ENCODE measurements at regions not wholly inside any gene's neighbourhood (a gene's known extent, or its start where the extent isn't known, plus 50 kb on each side); places are given as distances from the start of the nearest gene placed in this dataset.

GRCh38 chr22:27217154-27217553, 559.8 kb downstream of the MIAT start:
- no peaks in the 10 kb centered on the region for H3K9me3 ChIP-seq (replicated peaks; ENCODE audit: control insufficient read depth, low read depth, low read length)
- no peak overlapping the region for H3K4me3 ChIP-seq (ENCODE audit: low read length)
- WGBS (ENCODE audit: insufficient coverage): 84% methylated on average over 2 of the region's 3 CpGs
- no peaks in the 10 kb centered on the region for H3K36me3 ChIP-seq (ENCODE audit: control insufficient read depth, insufficient read depth, low read length)
- peaks cover 6% of the 10 kb centered on the region for H3K27me3 ChIP-seq (ENCODE audit: control insufficient read depth, insufficient read depth, low read length)
- peaks cover 34% of the 10 kb centered on the region for H3K4me1 ChIP-seq (ENCODE audit: control insufficient read depth, insufficient read depth, low read length)
- DNase-seq: no peak
- no peak overlapping the region for H3K27ac ChIP-seq (ENCODE audit: low read length)

GRCh38 chr22:27218012-27218920, 560.9 kb downstream of the MIAT start:
- 38% methylated on average over 10 of the region's 16 CpGs for WGBS (ENCODE audit: insufficient coverage)
- Histone ChIP-seq H3K9me3 (replicated peaks; ENCODE audit: control insufficient read depth, low read depth, low read length) (peaks cover 4% of the 10 kb centered on the region), H3K36me3 (ENCODE audit: control insufficient read depth, insufficient read depth, low read length) (no peaks in the 10 kb centered on the region), H3K4me1 (ENCODE audit: control insufficient read depth, insufficient read depth, low read length) (peaks cover 27% of the 10 kb centered on the region), H3K27ac (ENCODE audit: low read length) (peak overlapping the region; percentile 72), H3K27me3 (ENCODE audit: control insufficient read depth, insufficient read depth, low read length) (peaks cover 7% of the 10 kb centered on the region), H3K4me3 (ENCODE audit: low read length) (no peak overlapping the region)
- DNase-seq: peak; percentile 94

- 100% methylated on average over 1 of the region's 2 CpGs for WGBS (ENCODE audit: insufficient coverage)
- Histone ChIP-seq H3K27me3 (ENCODE audit: control insufficient read depth, insufficient read depth, low read length) (peaks cover 9% of the 10 kb centered on the region), H3K36me3 (ENCODE audit: control insufficient read depth, insufficient read depth, low read length) (no peaks in the 10 kb centered on the region), H3K4me3 (ENCODE audit: low read length) (no peak overlapping the region), H3K9me3 (replicated peaks; ENCODE audit: control insufficient read depth, low read depth, low read length) (peaks cover 7% of the 10 kb centered on the region), H3K4me1 (ENCODE audit: control insufficient read depth, insufficient read depth, low read length) (peaks cover 23% of the 10 kb centered on the region), H3K27ac (ENCODE audit: low read length) (peak overlapping the region; percentile 47)
- DNase-seq: peak; percentile 45
These were observed 561.6 kb downstream of the MIAT start for GRCh38 chr22:27219036-27219435.

- WGBS (ENCODE audit: insufficient coverage): 67% methylated on average over 1 of the region's 5 CpGs
- H3K27ac ChIP-seq (ENCODE audit: low read length): no peak overlapping the region
These were observed 563.0 kb downstream of the MIAT start for GRCh38 chr22:27220339-27220738.

GRCh38 chr22:27222178-27222577, 564.8 kb downstream of the MIAT start:
- no peak for DNase-seq
- Histone ChIP-seq H3K27me3 (ENCODE audit: control insufficient read depth, insufficient read depth, low read length) (peaks cover 8% of the 10 kb centered on the region), H3K4me3 (ENCODE audit: low read length) (no peak overlapping the region), H3K27ac (ENCODE audit: low read length) (no peak overlapping the region), H3K9me3 (replicated peaks; ENCODE audit: control insufficient read depth, low read depth, low read length) (peaks cover 7% of the 10 kb centered on the region), H3K4me1 (ENCODE audit: control insufficient read depth, insufficient read depth, low read length) (peaks cover 24% of the 10 kb centered on the region), H3K36me3 (ENCODE audit: control insufficient read depth, insufficient read depth, low read length) (no peaks in the 10 kb centered on the region)

More at GRCh38 chr22:27220339-27220738, 563.0 kb downstream of the MIAT start:
- Histone ChIP-seq H3K27me3 (ENCODE audit: control insufficient read depth, insufficient read depth, low read length) (peaks cover 9% of the 10 kb centered on the region), H3K36me3 (ENCODE audit: control insufficient read depth, insufficient read depth, low read length) (no peaks in the 10 kb centered on the region), H3K4me1 (ENCODE audit: control insufficient read depth, insufficient read depth, low read length) (peaks cover 24% of the 10 kb centered on the region), H3K4me3 (ENCODE audit: low read length) (no peak overlapping the region), H3K9me3 (replicated peaks; ENCODE audit: control insufficient read depth, low read depth, low read length) (peaks cover 7% of the 10 kb centered on the region)
- DNase-seq: peak; percentile 56

- peaks cover 19% of the 10 kb centered on the region for H3K4me1 ChIP-seq (ENCODE audit: control insufficient read depth, insufficient read depth, low read length)
- WGBS (ENCODE audit: insufficient coverage): 40% methylated on average over 1 of the region's 3 CpGs
- H3K27ac ChIP-seq (ENCODE audit: low read length): peak overlapping the region; percentile 55
- peaks cover 6% of the 10 kb centered on the region for H3K27me3 ChIP-seq (ENCODE audit: control insufficient read depth, insufficient read depth, low read length)
- no peaks in the 10 kb centered on the region for H3K36me3 ChIP-seq (ENCODE audit: control insufficient read depth, insufficient read depth, low read length)
- no peak for DNase-seq
- H3K9me3 ChIP-seq (replicated peaks; ENCODE audit: control insufficient read depth, low read depth, low read length): peaks cover 7% of the 10 kb centered on the region
- H3K4me3 ChIP-seq (ENCODE audit: low read length): no peak overlapping the region
These were observed 566.2 kb downstream of the MIAT start for GRCh38 chr22:27223317-27224177.

GRCh38 chr22:27224485-27225374, 567.3 kb downstream of the MIAT start:
- Histone ChIP-seq H3K4me1 (ENCODE audit: control insufficient read depth, insufficient read depth, low read length) (peaks cover 12% of the 10 kb centered on the region), H3K27me3 (ENCODE audit: control insufficient read depth, insufficient read depth, low read length) (peaks cover 3% of the 10 kb centered on the region), H3K27ac (ENCODE audit: low read length) (peak overlapping the region; percentile 38), H3K36me3 (ENCODE audit: control insufficient read depth, insufficient read depth, low read length) (no peaks in the 10 kb centered on the region), H3K4me3 (ENCODE audit: low read length) (no peak overlapping the region), H3K9me3 (replicated peaks; ENCODE audit: control insufficient read depth, low read depth, low read length) (peaks cover 7% of the 10 kb centered on the region)
- 68% methylated on average over 3 of the region's 18 CpGs for WGBS (ENCODE audit: insufficient coverage)
- peak; percentile 89 for DNase-seq

GRCh38 chr22:27226666-27227065, 569.3 kb downstream of the MIAT start:
- WGBS (ENCODE audit: insufficient coverage): no CpG with 5 or more reads among the region's 3 CpGs
- DNase-seq: no peak

GRCh38 chr22:27228771-27229170, 571.4 kb downstream of the MIAT start:
- Histone ChIP-seq H3K9me3 (replicated peaks; ENCODE audit: control insufficient read depth, low read depth, low read length) (no peaks in the 10 kb centered on the region), H3K27ac (ENCODE audit: low read length) (no peak overlapping the region), H3K27me3 (ENCODE audit: control insufficient read depth, insufficient read depth, low read length) (peaks cover 5% of the 10 kb centered on the region), H3K36me3 (ENCODE audit: control insufficient read depth, insufficient read depth, low read length) (no peaks in the 10 kb centered on the region), H3K4me3 (ENCODE audit: low read length) (no peak overlapping the region), H3K4me1 (ENCODE audit: control insufficient read depth, insufficient read depth, low read length) (peaks cover 11% of the 10 kb centered on the region)
- DNase-seq: no peak
- WGBS (ENCODE audit: insufficient coverage): no CpG with 5 or more reads among the region's 2 CpGs

More at GRCh38 chr22:27226666-27227065, 569.3 kb downstream of the MIAT start:
- H3K4me3 ChIP-seq (ENCODE audit: low read length): no peak overlapping the region
- H3K36me3 ChIP-seq (ENCODE audit: control insufficient read depth, insufficient read depth, low read length): no peaks in the 10 kb centered on the region
- H3K27me3 ChIP-seq (ENCODE audit: control insufficient read depth, insufficient read depth, low read length): peaks cover 7% of the 10 kb centered on the region
- peaks cover 7% of the 10 kb centered on the region for H3K9me3 ChIP-seq (replicated peaks; ENCODE audit: control insufficient read depth, low read depth, low read length)
- H3K4me1 ChIP-seq (ENCODE audit: control insufficient read depth, insufficient read depth, low read length): peaks cover 12% of the 10 kb centered on the region
- no peak overlapping the region for H3K27ac ChIP-seq (ENCODE audit: low read length)
